Calu3 (cell line): ENCODE measurements at regions not wholly inside any gene's neighbourhood (a gene's known extent, or its start where the extent isn't known, plus 50 kb on each side); places are given as distances from the start of the nearest gene placed in this dataset.
"Not testable (repeated sequence)": the region's sequence is repeated elsewhere in the genome, so short reads cannot be mapped to it uniquely, and the experiment has no call there.

Experiments used
- BruUV-seq: library from RNA; stranded (reverse); fragments of 400-500 nt; replicated peaks from 2 replicates; lab custom pipeline; 2021; lab: Mats Ljungman, UMichigan
- CTCF ChIA-PET: fragments of 300-600 bp; sonication (Branson Sonifier 250); formaldehyde crosslinking; loops from one replicate; lab custom pipeline; 2022; ENCODE audit warnings: antibody characterized with exemption; lab: Charles Lee
- DNase-seq: peaks from one replicate; pipeline ENCODE4 v3.0.0; 2022
- H3K27ac Mint-ChIP-seq: one replicate; pipeline ENCODE4 v1.8.0; 2022; ENCODE audit warnings: mixed read lengths; ENCODE audit not compliant: unreplicated experiment
- H3K27me3 Mint-ChIP-seq: one replicate; pipeline ENCODE4 v1.8.0; 2022; ENCODE audit warnings: mixed read lengths; ENCODE audit not compliant: unreplicated experiment
- H3K36me3 Mint-ChIP-seq: one replicate; pipeline ENCODE4 v1.8.0; 2022; ENCODE audit warnings: mild to moderate bottlenecking, moderate library complexity, mixed read lengths; ENCODE audit not compliant: insufficient read depth, unreplicated experiment
- H3K4me1 Mint-ChIP-seq: one replicate; pipeline ENCODE4 v1.8.0; 2022; ENCODE audit warnings: mild to moderate bottlenecking, low read depth, mixed read lengths; ENCODE audit not compliant: unreplicated experiment
- H3K4me3 Mint-ChIP-seq: one replicate; pipeline ENCODE4 v1.8.0; 2022; ENCODE audit warnings: mild to moderate bottlenecking, low read depth, moderate library complexity, mixed read lengths; ENCODE audit not compliant: unreplicated experiment
- H3K9me3 Mint-ChIP-seq: one replicate; pipeline ENCODE4 v1.8.0; 2022; ENCODE audit warnings: low read depth, mixed read lengths; ENCODE audit not compliant: unreplicated experiment
- intact Hi-C: fragments of 100-400 bp; cut with micrococcal nuclease; formaldehyde crosslinking; loops from one replicate; pipeline ENCODE4 v1.10.0; 2022; ENCODE audit not compliant: unreplicated experiment
- TF ChIP-seq, protein P1 (sequence below): fragments of 200-600 bp; IDR thresholded peaks from one replicate; pipeline ENCODE4 v1.8.0; 2022; ENCODE audit warnings: antibody characterized with exemption; ENCODE audit not compliant: unreplicated experiment

DNA sequence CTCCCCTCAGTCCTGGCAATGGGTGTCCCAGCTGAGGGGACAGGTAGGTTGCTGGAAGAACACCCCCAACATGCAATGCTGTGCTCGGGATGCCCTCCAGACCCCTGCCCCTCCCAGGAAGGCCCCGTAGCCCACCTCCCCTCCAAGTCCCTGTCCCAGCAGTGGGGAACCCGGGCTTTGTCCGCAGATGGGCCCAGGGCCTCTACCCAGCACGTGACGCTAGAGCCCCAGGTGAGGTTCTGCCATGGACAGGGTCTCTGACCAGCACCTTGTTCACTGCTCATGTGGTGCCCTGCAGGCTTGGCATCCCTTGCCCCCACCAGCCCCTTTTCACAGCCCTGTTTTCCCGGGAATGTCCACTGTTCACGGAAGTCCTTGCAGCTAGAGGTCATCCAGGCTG lies 220.0 kb upstream of the SGCG start:
- intact Hi-C loops, result no loop called here
- TF ChIP-seq, protein P1, sequence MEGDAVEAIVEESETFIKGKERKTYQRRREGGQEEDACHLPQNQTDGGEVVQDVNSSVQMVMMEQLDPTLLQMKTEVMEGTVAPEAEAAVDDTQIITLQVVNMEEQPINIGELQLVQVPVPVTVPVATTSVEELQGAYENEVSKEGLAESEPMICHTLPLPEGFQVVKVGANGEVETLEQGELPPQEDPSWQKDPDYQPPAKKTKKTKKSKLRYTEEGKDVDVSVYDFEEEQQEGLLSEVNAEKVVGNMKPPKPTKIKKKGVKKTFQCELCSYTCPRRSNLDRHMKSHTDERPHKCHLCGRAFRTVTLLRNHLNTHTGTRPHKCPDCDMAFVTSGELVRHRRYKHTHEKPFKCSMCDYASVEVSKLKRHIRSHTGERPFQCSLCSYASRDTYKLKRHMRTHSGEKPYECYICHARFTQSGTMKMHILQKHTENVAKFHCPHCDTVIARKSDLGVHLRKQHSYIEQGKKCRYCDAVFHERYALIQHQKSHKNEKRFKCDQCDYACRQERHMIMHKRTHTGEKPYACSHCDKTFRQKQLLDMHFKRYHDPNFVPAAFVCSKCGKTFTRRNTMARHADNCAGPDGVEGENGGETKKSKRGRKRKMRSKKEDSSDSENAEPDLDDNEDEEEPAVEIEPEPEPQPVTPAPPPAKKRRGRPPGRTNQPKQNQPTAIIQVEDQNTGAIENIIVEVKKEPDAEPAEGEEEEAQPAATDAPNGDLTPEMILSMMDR, result no peak
- Mint-ChIP-seq H3K4me3 (no peak overlapping the region), H3K36me3 (no peaks in the 10 kb centered on the region), H3K4me1 (no peaks in the 10 kb centered on the region), H3K27ac (no peak overlapping the region), H3K9me3 (peaks cover 2% of the 10 kb centered on the region), H3K27me3 (no peaks in the 10 kb centered on the region)
- no peak for DNase-seq
- CTCF ChIA-PET, result no interaction called here
- no TSS peak for BruUV-seq

GRCh38 chr13:22961342-22961741 lies 219.4 kb upstream of the SGCG start:
- H3K9me3 Mint-ChIP-seq, H3K27me3 Mint-ChIP-seq, H3K4me3 Mint-ChIP-seq, H3K27ac Mint-ChIP-seq, CTCF ChIA-PET, H3K4me1 Mint-ChIP-seq, BruUV-seq, intact Hi-C loops, DNase-seq, H3K36me3 Mint-ChIP-seq: not testable (repeated sequence)

DNA sequence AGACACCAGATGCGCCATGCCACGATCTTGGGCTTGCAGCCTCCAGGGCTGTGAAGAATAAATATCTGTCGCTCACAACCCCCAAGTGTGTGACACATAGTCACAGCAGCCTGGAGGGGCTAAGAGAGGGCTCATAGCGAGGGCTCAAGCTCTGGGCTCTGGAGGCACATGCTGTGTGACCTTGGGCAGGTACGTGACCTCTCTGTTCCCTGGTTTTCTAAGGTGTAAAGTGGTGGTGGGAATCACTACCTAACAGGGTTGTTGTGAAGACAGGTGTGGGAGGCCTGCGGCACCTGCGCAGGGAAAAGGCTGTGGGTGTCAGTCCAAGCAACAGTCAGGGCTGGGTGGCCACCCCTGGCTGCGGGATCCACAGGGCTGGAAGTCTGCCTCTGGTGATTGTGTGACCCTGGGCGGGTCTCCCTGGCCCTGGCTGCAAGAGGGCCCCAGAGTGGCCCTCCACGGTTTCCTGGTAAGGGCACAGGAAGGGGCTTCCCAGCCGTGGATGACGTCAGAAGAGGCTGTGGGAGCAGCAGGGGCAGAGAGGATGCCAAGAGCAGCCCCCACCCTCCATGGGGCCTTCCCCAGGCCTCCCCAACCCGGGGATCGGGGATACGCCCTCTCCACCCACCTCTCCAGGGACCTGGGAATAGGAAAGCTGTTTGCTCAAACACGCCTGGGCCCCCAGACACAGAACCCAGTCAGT lies 218.8 kb upstream of the SGCG start:
- H3K9me3 Mint-ChIP-seq, result peaks cover 2% of the 10 kb centered on the region
- H3K27me3 Mint-ChIP-seq, result no peaks in the 10 kb centered on the region
- BruUV-seq, result no TSS peak
- TF ChIP-seq, protein P1, result no peak
- DNase-seq, result no peak
- H3K36me3 Mint-ChIP-seq, result no peaks in the 10 kb centered on the region
- H3K27ac Mint-ChIP-seq, result no peak overlapping the region
- H3K4me3 Mint-ChIP-seq, result no peak overlapping the region
- no peaks in the 10 kb centered on the region for H3K4me1 Mint-ChIP-seq
- CTCF ChIA-PET, result no interaction called here
- intact Hi-C loops, result no loop called here

DNA sequence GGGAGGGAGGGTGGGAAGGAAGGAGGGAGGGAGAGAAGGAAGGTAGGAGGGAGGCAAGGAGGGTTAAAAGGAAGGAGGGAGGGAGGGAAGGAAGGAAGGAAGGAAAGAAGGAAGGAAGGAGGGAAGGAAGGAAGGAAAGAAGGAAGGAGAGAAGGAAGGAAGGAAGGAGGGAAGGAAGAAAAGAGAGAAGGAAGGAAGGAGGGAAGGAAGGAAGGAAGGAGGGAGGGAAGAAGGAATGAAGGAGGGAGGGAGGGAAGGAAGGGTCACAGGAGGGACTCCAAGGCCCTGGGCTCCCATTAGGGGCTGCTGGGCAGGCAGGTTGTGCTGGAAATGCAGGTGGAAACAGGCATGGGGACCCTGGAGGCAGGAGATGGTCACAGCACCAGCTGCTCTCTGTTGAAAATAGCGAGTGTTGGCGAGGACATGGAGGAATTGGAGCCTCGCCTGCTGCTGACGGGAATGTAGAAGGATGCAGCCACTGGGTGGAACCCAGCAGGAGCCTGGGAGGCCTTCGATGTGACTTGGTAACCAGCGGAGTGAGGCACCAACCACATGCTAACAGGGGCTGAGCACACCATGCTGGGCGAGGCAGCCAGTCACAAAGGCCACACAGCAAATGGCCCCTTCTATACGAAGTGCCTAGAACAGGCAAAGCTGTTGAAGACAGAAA lies 217.3 kb upstream of the SGCG start:
- H3K27me3 Mint-ChIP-seq, H3K4me1 Mint-ChIP-seq, H3K27ac Mint-ChIP-seq, BruUV-seq, CTCF ChIA-PET, H3K36me3 Mint-ChIP-seq, intact Hi-C loops, H3K9me3 Mint-ChIP-seq, DNase-seq, H3K4me3 Mint-ChIP-seq: not testable (repeated sequence)

DNA sequence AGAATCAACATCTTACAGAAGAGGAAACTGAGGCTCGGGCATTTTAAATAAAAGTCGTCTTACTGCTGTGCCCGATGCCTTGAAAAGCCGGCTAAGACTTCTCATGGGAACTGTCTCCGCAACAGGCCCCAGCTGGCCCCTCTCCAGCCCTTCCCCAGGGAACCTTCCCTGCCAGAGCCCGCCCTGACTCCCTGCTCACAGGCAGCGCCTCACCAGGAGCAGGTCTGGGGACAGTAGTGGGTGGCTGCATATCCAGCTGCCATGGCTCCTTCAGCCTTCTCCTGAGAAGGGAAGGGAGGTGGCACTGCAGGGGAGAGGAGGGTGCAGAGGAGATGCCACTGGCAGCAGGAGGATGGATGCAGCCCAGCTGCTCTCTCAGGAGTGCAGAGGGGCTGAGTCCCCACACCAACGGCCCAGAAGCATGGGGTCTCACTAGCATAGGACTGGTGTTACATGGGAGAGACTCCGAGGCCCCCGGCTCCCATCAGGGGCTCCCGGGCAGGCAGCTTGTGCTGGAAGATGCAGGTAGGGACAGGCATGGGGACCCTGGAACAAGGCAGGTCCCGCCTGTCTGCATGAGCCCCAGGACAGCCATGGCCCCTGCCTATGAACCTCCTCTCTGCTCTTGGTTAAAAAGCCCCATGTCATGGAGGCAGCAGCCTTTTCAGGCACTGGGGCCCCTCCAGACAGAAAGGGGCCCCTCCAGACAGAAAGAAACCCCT lies 216.4 kb upstream of the SGCG start:
- no peaks in the 10 kb centered on the region for H3K9me3 Mint-ChIP-seq
- no peaks in the 10 kb centered on the region for H3K4me1 Mint-ChIP-seq
- no TSS peak for BruUV-seq
- no peak overlapping the region for H3K4me3 Mint-ChIP-seq
- TF ChIP-seq, protein P1, result no peak
- CTCF ChIA-PET, result no interaction called here
- intact Hi-C loops, result no loop called here
- no peaks in the 10 kb centered on the region for H3K36me3 Mint-ChIP-seq
- H3K27ac Mint-ChIP-seq, result no peak overlapping the region
- H3K27me3 Mint-ChIP-seq, result no peaks in the 10 kb centered on the region
- no peak for DNase-seq

DNA sequence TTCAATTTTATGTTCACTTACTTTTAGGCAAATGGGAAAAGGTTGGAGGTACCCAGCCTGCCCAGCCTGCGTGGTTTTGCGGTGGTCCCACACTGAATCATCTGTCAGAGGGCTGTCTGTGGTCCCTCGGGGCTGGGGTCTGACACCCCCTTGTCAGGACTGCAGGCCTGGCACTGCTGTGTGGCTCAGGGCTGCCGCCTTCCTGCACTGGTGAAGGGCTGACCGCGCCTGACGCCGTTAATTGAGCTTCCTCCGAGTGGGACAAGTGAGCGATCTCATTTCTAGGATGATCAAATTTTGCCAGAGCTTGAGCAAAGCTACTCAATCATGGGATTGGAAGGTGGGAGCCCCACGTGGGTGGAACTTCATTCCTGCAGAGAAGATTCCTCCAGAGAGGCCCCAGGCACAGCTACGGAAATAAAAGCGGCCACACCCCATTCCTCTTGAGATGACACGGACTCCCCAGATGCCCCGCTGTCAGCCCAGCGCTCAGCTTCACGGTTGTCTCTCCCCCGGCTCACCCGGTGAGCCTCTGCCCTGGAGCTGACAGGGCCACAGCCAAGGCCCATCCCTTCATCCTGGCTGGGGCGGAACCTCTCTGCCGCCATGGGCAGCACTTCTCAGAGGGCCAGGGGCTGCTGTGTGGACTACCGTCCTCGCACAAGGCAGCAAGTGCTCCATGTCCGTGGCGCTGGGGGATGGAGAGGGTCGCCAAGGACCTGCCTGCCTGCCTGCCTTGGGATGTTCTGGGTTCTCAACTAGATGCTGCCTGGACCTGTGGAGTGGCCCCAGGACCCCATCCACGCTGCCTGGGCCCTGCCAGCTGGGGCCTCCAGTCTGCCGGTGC lies 215.5 kb upstream of the SGCG start:
- intact Hi-C loops, CTCF ChIA-PET, H3K4me1 Mint-ChIP-seq, H3K9me3 Mint-ChIP-seq, DNase-seq, H3K27ac Mint-ChIP-seq, H3K27me3 Mint-ChIP-seq, H3K36me3 Mint-ChIP-seq, BruUV-seq, H3K4me3 Mint-ChIP-seq: not testable (repeated sequence)

DNA sequence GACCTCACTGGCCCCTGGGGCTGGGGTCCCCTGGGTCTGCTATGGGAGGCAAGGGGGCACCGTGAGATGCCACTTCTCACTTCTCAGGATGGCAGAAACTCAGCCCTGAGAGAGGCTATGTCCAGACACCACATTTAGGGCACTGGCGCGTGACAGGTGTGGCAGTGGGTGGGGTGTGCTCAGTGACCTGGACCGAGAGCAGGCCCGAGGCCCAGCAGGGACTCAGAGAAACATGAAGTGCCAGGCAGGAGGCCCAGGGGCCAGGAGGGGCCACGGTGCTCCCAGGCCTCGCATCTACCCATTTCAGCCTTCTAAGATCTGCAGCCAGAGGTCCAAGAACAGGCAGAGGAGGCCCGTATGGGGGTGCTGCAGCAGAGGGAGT lies 214.9 kb upstream of the SGCG start:
- CTCF ChIA-PET, H3K4me1 Mint-ChIP-seq: not testable (repeated sequence)

More for the DNA sequence above, 214.9 kb upstream of the SGCG start:
- intact Hi-C loops, H3K36me3 Mint-ChIP-seq, DNase-seq, H3K27me3 Mint-ChIP-seq, H3K9me3 Mint-ChIP-seq, H3K27ac Mint-ChIP-seq, BruUV-seq, H3K4me3 Mint-ChIP-seq: not testable (repeated sequence)
